PC-9 (cell line): ENCODE measurements at regions not wholly inside any gene's neighbourhood (a gene's known extent, or its start where the extent isn't known, plus 50 kb on each side); places are given as distances from the start of the nearest gene placed in this dataset.

Source experiments
- BruUV-seq: library from RNA; stranded (reverse); fragments of 400-500 nt; replicated peaks from 2 replicates; lab custom pipeline; 2021; lab: Mats Ljungman, UMichigan
- CTCF ChIA-PET: fragments of 300-600 bp; sonication (Branson Sonifier 250); formaldehyde crosslinking; loops from one replicate; lab custom pipeline; 2022; ENCODE audit warnings: antibody characterized with exemption; lab: Charles Lee
- POLR2A ChIA-PET: fragments of 300-600 bp; sonication (Branson Sonifier 250); formaldehyde crosslinking; loops from one replicate; lab custom pipeline; 2022; ENCODE audit warnings: antibody characterized with exemption; ENCODE audit not compliant: unreplicated experiment; lab: Charles Lee
- DNase-seq, 2 experiments: peaks; one replicate each; pipeline versions ENCODE4 v3.0.0 to v3.0.0-alpha.2; 2015 to 2022; ENCODE audit warnings: mixed read lengths in 1 of 2
- H2AFZ ChIP-seq: fragments of 200-600 bp; sonication (generic); 2 replicates; pipeline ENCODE4 v1.8.1; 2017; ENCODE audit warnings: antibody characterized with exemption
- H3F3A ChIP-seq: fragments of 200-600 bp; sonication (generic); 2 replicates; pipeline ENCODE4 v1.8.1; 2017; ENCODE audit warnings: antibody characterized with exemption, mild to moderate bottlenecking, low read depth; ENCODE audit not compliant: insufficient read depth
- H3K27ac ChIP-seq: fragments of 200-600 bp; sonication (generic); 2 replicates; pipeline ENCODE4 v1.6.1; 2016; ENCODE audit warnings: mixed run types
- H3K27me3 ChIP-seq: fragments of 200-600 bp; sonication (generic); 2 replicates; pipeline ENCODE4 v1.6.1; 2016; ENCODE audit warnings: low read depth, mixed run types; ENCODE audit not compliant: insufficient read depth
- H3K36me3 ChIP-seq: fragments of 200-600 bp; sonication (generic); 2 replicates; pipeline ENCODE4 v1.6.1; 2016; ENCODE audit warnings: low read depth, mixed run types
- H3K4me1 ChIP-seq: fragments of 200-600 bp; sonication (generic); replicated peaks from 2 replicates; pipeline ENCODE4 v1.6.1; 2016; ENCODE audit warnings: mixed run types; ENCODE audit not compliant: insufficient read depth
- H3K4me2 ChIP-seq: fragments of 200-600 bp; sonication (generic); 2 replicates; pipeline ENCODE4 v1.6.1; 2017; ENCODE audit warnings: mixed run types
- H3K4me3 ChIP-seq: fragments of 200-600 bp; sonication (generic); 2 replicates; pipeline ENCODE4 v1.6.1; 2016; ENCODE audit warnings: mixed run types
- H3K79me2 ChIP-seq: fragments of 200-600 bp; sonication (generic); 2 replicates; pipeline ENCODE4 v1.6.1; 2017; ENCODE audit warnings: low read depth, mixed run types
- H3K9me2 ChIP-seq: fragments of 200-600 bp; sonication (generic); 2 replicates; pipeline ENCODE4 v1.8.1; 2017; ENCODE audit warnings: mild to moderate bottlenecking; ENCODE audit not compliant: insufficient read depth
- H3K9me3 ChIP-seq: fragments of 200-600 bp; sonication (generic); 2 replicates; pipeline ENCODE4 v1.8.1; 2016; ENCODE audit warnings: low read depth; ENCODE audit not compliant: insufficient read depth
- H4K20me1 ChIP-seq: fragments of 200-600 bp; sonication (generic); 2 replicates; pipeline ENCODE4 v1.8.1; 2017; ENCODE audit not compliant: insufficient read depth
- EZH2 ChIP-seq: fragments of 200-600 bp; sonication (generic); IDR thresholded peaks from 2 replicates; pipeline ENCODE4 v1.8.0; 2017; ENCODE audit warnings: antibody characterized with exemption, low read depth
- intact Hi-C: fragments of 100-400 bp; cut with micrococcal nuclease; formaldehyde crosslinking; loops from one replicate; pipeline ENCODE4 v1.10.0; 2022; ENCODE audit not compliant: unreplicated experiment
- TF ChIP-seq, protein P1 (sequence below): fragments of 200-600 bp; sonication (generic); conservative IDR thresholded peaks from 2 replicates; pipeline ENCODE4 v1.6.1; 2017; ENCODE audit warnings: mixed run types, antibody characterized with exemption, mild to moderate bottlenecking, moderate library complexity

DNA sequence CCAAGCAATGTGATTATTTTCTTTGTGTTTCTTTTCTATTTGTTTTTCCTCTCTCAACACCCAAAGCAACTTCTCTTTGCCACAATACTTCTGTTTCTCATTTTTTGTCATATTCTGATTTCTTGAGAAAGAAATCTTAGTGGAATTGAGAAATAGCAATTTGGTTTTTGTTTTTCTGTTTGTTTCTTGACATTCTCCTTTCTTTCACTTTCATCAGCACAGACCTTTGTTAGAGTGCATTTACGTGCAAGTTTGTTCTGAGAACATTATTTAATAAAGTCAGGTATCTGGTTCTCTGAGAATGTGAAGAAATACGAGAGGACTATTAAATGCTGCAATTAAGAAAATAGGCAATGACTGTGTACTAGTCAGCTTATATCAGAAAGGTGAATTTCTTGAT lies 608.1 kb upstream of the AADAT start:
- Histone ChIP-seq H3K4me3 (no peak overlapping the region), H3K9me2 (no peaks in the 10 kb centered on the region), H2AFZ (no peak overlapping the region), H3K9me3 (no peaks in the 10 kb centered on the region), H3F3A (no peaks in the 10 kb centered on the region), H4K20me1 (no peaks in the 10 kb centered on the region), H3K27ac (no peak overlapping the region), H3K4me1 (no peaks in the 10 kb centered on the region), H3K79me2 (no peaks in the 10 kb centered on the region), H3K4me2 (no peak overlapping the region), H3K27me3 (no peaks in the 10 kb centered on the region), H3K36me3 (no peaks in the 10 kb centered on the region)
- BruUV-seq = no TSS peak
- CTCF ChIA-PET = no interaction called here
- intact Hi-C loops = no loop called here
- TF ChIP-seq, protein P1, sequence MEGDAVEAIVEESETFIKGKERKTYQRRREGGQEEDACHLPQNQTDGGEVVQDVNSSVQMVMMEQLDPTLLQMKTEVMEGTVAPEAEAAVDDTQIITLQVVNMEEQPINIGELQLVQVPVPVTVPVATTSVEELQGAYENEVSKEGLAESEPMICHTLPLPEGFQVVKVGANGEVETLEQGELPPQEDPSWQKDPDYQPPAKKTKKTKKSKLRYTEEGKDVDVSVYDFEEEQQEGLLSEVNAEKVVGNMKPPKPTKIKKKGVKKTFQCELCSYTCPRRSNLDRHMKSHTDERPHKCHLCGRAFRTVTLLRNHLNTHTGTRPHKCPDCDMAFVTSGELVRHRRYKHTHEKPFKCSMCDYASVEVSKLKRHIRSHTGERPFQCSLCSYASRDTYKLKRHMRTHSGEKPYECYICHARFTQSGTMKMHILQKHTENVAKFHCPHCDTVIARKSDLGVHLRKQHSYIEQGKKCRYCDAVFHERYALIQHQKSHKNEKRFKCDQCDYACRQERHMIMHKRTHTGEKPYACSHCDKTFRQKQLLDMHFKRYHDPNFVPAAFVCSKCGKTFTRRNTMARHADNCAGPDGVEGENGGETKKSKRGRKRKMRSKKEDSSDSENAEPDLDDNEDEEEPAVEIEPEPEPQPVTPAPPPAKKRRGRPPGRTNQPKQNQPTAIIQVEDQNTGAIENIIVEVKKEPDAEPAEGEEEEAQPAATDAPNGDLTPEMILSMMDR = no peak
- no peak for TF ChIP-seq EZH2
- POLR2A ChIA-PET = no interaction called here
- DNase-seq = no peak

DNA sequence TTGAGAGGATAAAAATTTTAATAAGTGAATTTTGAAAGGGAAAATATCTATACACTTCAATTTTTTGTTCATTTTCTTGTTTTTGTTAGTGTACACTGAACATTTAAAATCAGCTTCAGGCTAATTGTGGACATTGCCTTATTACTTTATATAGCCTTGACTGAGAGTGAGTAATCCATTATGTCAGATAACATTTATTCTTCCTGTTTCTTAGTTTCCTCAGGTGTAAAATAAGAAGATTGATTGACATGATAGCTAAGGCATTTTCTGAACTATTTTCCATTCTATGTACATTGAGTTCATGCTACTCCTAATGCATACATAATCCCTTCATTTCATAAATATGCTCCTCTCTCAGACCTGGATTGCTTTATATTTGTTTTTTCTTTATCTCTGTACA lies 607.3 kb upstream of the AADAT start:
- Histone ChIP-seq H3K9me3 (no peaks in the 10 kb centered on the region), H3K4me1 (no peaks in the 10 kb centered on the region), H3F3A (no peaks in the 10 kb centered on the region), H2AFZ (no peak overlapping the region), H3K79me2 (no peaks in the 10 kb centered on the region), H3K36me3 (no peaks in the 10 kb centered on the region), H3K9me2 (no peaks in the 10 kb centered on the region), H3K27me3 (no peaks in the 10 kb centered on the region), H4K20me1 (no peaks in the 10 kb centered on the region), H3K27ac (no peak overlapping the region), H3K4me3 (no peak overlapping the region), H3K4me2 (no peak overlapping the region)
- BruUV-seq = no TSS peak
- CTCF ChIA-PET = no interaction called here
- DNase-seq = no peak
- intact Hi-C loops = no loop called here
- TF ChIP-seq, protein P1 = no peak
- TF ChIP-seq EZH2 = no peak
- POLR2A ChIA-PET = no interaction called here

DNA sequence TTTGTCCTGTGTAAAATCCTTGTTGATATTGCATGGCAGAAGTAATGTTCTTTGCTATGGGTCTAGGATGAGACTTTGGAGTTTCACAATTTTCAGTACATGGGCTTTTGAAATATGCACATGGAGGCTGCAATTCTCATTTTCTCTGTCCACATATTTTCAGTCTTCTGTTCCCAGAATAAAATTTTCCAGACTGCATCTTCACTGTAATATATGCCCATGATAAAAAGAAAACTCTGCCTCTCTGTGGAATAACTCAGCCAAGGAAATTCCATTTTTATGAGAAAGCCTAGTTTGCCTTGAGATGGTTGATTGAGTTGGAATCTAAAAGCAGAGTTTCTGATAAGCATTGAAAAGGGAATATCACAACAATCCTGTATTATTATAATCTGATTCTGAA lies 601.4 kb upstream of the AADAT start:
- ChIA-PET POLR2A (no interaction called here), CTCF (no interaction called here)
- intact Hi-C loops = no loop called here

More for the DNA sequence above, 601.4 kb upstream of the AADAT start:
- no peak for TF ChIP-seq EZH2
- TF ChIP-seq, protein P1 = no peak
- no peaks in the 10 kb centered on the region for H3K9me2 ChIP-seq
- H2AFZ ChIP-seq = no peak overlapping the region
- DNase-seq = no peak
- no peak overlapping the region for H3K4me3 ChIP-seq
- H3K27me3 ChIP-seq = no peaks in the 10 kb centered on the region
- H3K9me3 ChIP-seq = no peaks in the 10 kb centered on the region
- H3K4me2 ChIP-seq = no peak overlapping the region
- BruUV-seq = no TSS peak
- no peaks in the 10 kb centered on the region for H3K4me1 ChIP-seq
- H4K20me1 ChIP-seq = no peaks in the 10 kb centered on the region
- no peaks in the 10 kb centered on the region for H3K36me3 ChIP-seq
- no peaks in the 10 kb centered on the region for H3F3A ChIP-seq
- no peaks in the 10 kb centered on the region for H3K79me2 ChIP-seq
- H3K27ac ChIP-seq = no peak overlapping the region
